Smooth muscle cell (in vitro differentiated cells): ENCODE measurements at regions not wholly inside any gene's neighbourhood (a gene's known extent, or its start where the extent isn't known, plus 50 kb on each side); places are given as distances from the start of the nearest gene placed in this dataset.

ENCODE experiments used
- DNase-seq: peaks from one replicate; lab custom pipeline; 2025; ENCODE audit not compliant: unreplicated experiment; lab: John Stamatoyannopoulos, UW
- H2AFZ ChIP-seq: fragments of 200-600 bp; sonication (generic); 2 replicates; pipeline ENCODE4 v1.6.0; 2016; ENCODE audit warnings: antibody characterized with exemption, low read depth, mild to moderate bottlenecking
- H3F3A ChIP-seq: fragments of 200-600 bp; sonication (generic); 2 replicates; pipeline ENCODE4 v1.6.0; 2017; ENCODE audit warnings: antibody characterized with exemption, low read depth
- H3K27ac ChIP-seq: fragments of 200-600 bp; sonication (generic); 2 replicates; pipeline ENCODE4 v1.5.1; 2016; ENCODE audit warnings: low read depth, mild to moderate bottlenecking
- H3K27me3 ChIP-seq: fragments of 200-600 bp; sonication (generic); 2 replicates; pipeline ENCODE4 v1.6.1; 2016; ENCODE audit warnings: low read depth, mild to moderate bottlenecking
- H3K36me3 ChIP-seq: fragments of 200-600 bp; sonication (generic); 2 replicates; pipeline ENCODE4 v1.5.1; 2016; ENCODE audit warnings: low read depth
- H3K4me1 ChIP-seq: fragments of 200-600 bp; sonication (generic); 2 replicates; pipeline ENCODE4 v1.5.1; 2016; ENCODE audit warnings: low read depth
- H3K4me2 ChIP-seq: fragments of 200-600 bp; sonication (generic); 2 replicates; pipeline ENCODE4 v1.6.0; 2016; ENCODE audit warnings: mild to moderate bottlenecking
- H3K4me3 ChIP-seq: fragments of 200-600 bp; sonication (generic); 2 replicates; pipeline ENCODE4 v1.5.1; 2016; ENCODE audit warnings: mild to moderate bottlenecking
- H3K79me2 ChIP-seq: fragments of 200-600 bp; sonication (generic); 2 replicates; pipeline ENCODE4 v1.6.0; 2016; ENCODE audit warnings: low read depth, mild to moderate bottlenecking
- H3K9ac ChIP-seq: fragments of 200-600 bp; sonication (generic); 2 replicates; pipeline ENCODE4 v1.6.0; 2016; ENCODE audit warnings: low read depth
- H3K9me3 ChIP-seq: fragments of 200-600 bp; sonication (generic); replicated peaks from 2 replicates; pipeline ENCODE4 v1.5.1; 2016; ENCODE audit warnings: low read depth
- H4K20me1 ChIP-seq: fragments of 200-600 bp; sonication (generic); 2 replicates; pipeline ENCODE4 v1.6.0; 2016; ENCODE audit warnings: low read depth
- CTCF ChIP-seq: fragments of 200-600 bp; sonication (generic); IDR thresholded peaks from 2 replicates; pipeline ENCODE4 v1.5.1; 2017; ENCODE audit warnings: borderline replicate concordance, mild to moderate bottlenecking, antibody characterized with exemption; ENCODE audit not compliant: insufficient read depth, poor library complexity, severe bottlenecking
- WGBS: methylation state at CpG from one replicate; pipeline ENCODE4 v1.1.7; 2016; ENCODE audit warnings: low lambda C conversion rate; 5-methylcytosine and 5-hydroxymethylcytosine counted together

- Histone ChIP-seq H2AFZ (no peak overlapping the region), H3K27ac (no peak overlapping the region), H3K4me1 (peaks cover 17% of the 10 kb centered on the region), H3K4me3 (no peak overlapping the region), H3K27me3 (no peaks in the 10 kb centered on the region), H4K20me1 (no peaks in the 10 kb centered on the region), H3K9me3 (no peaks in the 10 kb centered on the region), H3K9ac (no peak overlapping the region), H3F3A (no peaks in the 10 kb centered on the region), H3K79me2 (no peaks in the 10 kb centered on the region), H3K4me2 (no peak overlapping the region), H3K36me3 (no peaks in the 10 kb centered on the region)
- no peak for DNase-seq
- no peak for TF ChIP-seq CTCF
- WGBS = 83% methylated on average over 6 of the region's 6 CpGs
These were observed 297.9 kb upstream of the SOX4 start for GRCh38 chr6:21295506-21296240.

GRCh38 chr6:21297665-21298064 is 295.9 kb upstream of the SOX4 start:
- WGBS = 94% methylated on average over 3 of the region's 3 CpGs
- TF ChIP-seq CTCF = no peak
- Histone ChIP-seq H3K4me3 (no peak overlapping the region), H3K27ac (no peak overlapping the region), H3K9me3 (no peaks in the 10 kb centered on the region), H3K36me3 (no peaks in the 10 kb centered on the region), H3K9ac (no peak overlapping the region), H4K20me1 (no peaks in the 10 kb centered on the region), H3K79me2 (no peaks in the 10 kb centered on the region), H3F3A (no peaks in the 10 kb centered on the region), H3K27me3 (no peaks in the 10 kb centered on the region), H3K4me2 (no peak overlapping the region), H2AFZ (no peak overlapping the region), H3K4me1 (peaks cover 17% of the 10 kb centered on the region)
- DNase-seq = no peak

- no peak for DNase-seq
- no peaks in the 10 kb centered on the region for H3K27me3 ChIP-seq
- H3K4me3 ChIP-seq = no peak overlapping the region
- no peak overlapping the region for H3K27ac ChIP-seq
- no peak for TF ChIP-seq CTCF
- H3K79me2 ChIP-seq = no peaks in the 10 kb centered on the region
- H3K4me1 ChIP-seq = peaks cover 17% of the 10 kb centered on the region
- WGBS = 93% methylated on average over 2 of the region's 2 CpGs
- no peak overlapping the region for H3K9ac ChIP-seq
- no peaks in the 10 kb centered on the region for H4K20me1 ChIP-seq
- no peaks in the 10 kb centered on the region for H3F3A ChIP-seq
- no peak overlapping the region for H2AFZ ChIP-seq
- peaks cover 5% of the 10 kb centered on the region for H3K9me3 ChIP-seq
- no peaks in the 10 kb centered on the region for H3K36me3 ChIP-seq
- no peak overlapping the region for H3K4me2 ChIP-seq
These were observed 294.3 kb upstream of the SOX4 start for GRCh38 chr6:21299216-21299615.

GRCh38 chr6:21300439-21300838 is 293.1 kb upstream of the SOX4 start:
- Histone ChIP-seq H4K20me1 (no peaks in the 10 kb centered on the region), H3K4me1 (peaks cover 8% of the 10 kb centered on the region), H3K9ac (no peak overlapping the region), H3F3A (no peaks in the 10 kb centered on the region), H3K9me3 (peaks cover 5% of the 10 kb centered on the region), H3K36me3 (no peaks in the 10 kb centered on the region), H3K79me2 (no peaks in the 10 kb centered on the region), H3K27me3 (no peaks in the 10 kb centered on the region), H2AFZ (no peak overlapping the region), H3K4me3 (no peak overlapping the region), H3K4me2 (no peak overlapping the region), H3K27ac (no peak overlapping the region)
- 58% methylated on average over 3 of the region's 3 CpGs for WGBS
- no peak for DNase-seq
- TF ChIP-seq CTCF = no peak
